Activated CD8-positive, alpha-beta memory T cell treated with anti-CD3 and anti-CD28 coated beads, Interleukin-2, amount 50 U/mL, for 48 hours (primary cell): ENCODE measurements at regions not wholly inside any gene's neighbourhood (a gene's known extent, or its start where the extent isn't known, plus 50 kb on each side); places are given as distances from the start of the nearest gene placed in this dataset.
"Not testable (repeated sequence)": the region's sequence is repeated elsewhere in the genome, so short reads cannot be mapped to it uniquely, and the experiment has no call there.

ENCODE experiments used
- DNase-seq: peaks from one replicate; pipeline ENCODE4 v3.0.0-alpha.2; 2020

DNA sequence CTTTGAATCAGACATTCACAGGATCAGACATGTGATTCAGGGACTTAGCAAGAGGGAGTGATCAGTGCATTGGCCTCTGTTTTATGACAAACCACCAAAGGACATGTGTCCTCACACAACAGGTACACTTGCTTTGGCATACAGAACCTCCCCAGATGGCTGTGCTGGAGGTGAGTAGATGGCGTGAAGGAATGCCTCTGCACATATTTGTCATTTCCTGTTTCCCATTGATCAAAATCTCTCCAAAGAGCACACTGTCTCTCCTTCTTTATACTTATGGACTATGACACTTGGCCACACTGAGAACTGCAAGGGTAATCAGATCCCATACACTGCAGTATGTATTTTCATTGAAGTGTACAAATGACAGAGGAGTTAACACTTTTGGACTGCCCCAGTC, 927.6 kb downstream of the TSN start:
- DNase-seq, result no peak

DNA sequence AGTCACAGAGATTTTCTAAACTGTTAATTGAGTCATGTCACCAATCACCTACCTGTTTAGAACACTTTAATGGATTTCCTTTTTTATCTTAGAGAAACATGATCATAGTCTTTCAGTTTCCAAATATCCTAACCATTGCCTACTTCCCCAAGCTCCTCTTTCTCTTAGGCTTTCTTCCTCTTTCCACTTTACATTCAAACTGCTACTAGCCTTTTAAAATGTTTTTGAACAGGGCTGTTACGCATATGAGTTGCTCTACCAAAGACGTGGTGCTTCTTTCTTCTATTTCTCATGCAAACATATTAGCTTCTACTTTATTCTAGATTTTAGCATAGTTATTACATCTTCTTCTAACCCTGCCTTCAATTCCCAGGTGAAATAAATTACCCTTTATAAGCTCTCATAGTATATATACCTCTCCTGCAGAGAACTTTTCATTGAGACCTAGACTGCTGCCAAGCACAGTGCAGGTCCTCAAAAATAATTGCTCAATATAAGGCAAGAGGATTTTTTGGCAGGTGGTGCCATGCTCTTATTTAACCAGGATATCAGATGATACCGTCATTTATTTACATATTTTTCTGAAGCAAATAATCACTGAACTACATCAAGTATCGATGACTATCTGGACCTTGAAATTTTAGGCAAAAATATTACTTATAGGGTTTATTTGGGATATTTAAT, 937.1 kb downstream of the TSN start:
- no peak for DNase-seq

DNA sequence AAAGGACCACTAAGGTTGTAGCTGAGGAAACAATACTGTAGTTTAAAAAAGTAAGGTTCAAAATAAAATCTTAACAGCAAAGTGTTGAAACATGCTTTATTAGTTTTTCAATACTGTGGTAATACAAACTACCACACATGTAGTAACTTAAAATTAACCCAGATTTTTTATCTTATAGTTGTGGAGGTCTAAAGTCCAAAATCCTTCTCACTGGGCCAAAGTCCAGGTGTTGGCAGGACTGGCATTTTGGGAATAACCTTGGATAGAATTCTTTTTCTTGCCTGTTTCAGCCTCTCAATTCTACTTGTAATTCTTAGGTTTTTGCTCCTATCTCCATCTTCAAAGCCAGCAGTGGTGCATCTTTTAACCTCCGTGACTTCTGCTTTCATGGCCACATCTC, 942.0 kb downstream of the TSN start:
- no peak for DNase-seq

DNA sequence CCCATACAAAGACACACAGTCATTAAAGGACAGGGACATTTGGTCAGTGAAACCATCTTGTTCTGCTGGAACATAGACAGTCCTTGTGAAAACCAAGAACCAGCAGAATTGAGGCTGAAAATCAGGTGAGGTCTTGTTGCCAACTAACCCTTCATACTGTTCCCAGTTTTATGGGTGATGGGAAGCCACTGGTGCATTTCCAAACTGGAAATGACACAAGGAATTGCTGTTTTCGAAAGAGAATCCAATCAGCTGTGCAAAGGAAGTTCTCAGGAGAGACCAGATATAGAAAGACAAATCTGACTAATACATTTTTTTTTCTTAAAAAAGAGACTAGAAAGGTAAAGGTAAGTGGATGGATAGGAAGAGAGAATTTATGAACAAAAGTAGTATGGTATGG, 948.2 kb downstream of the TSN start:
- DNase-seq, result no peak

DNA sequence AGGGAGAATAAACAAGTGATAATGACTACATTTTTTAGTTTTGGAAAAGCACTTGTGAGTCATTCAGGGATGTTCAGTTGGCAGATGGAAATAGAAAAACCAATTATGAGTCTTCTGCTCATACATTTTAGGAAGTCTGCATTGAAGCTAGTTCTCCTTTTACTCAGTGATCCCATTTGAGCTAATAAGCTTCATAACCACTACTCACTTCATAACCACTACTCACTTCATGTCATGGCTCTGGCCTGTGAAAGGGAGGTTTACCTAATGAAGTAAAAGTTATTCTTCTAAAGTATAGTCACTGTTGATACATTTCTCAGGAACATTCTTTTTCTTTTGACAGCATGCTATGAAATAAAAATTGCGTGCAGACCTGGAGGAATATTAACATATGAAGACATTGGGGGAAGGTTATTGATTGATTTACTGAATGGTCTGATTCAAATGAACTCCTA, 948.7 kb downstream of the TSN start:
- DNase-seq, result no peak

DNA sequence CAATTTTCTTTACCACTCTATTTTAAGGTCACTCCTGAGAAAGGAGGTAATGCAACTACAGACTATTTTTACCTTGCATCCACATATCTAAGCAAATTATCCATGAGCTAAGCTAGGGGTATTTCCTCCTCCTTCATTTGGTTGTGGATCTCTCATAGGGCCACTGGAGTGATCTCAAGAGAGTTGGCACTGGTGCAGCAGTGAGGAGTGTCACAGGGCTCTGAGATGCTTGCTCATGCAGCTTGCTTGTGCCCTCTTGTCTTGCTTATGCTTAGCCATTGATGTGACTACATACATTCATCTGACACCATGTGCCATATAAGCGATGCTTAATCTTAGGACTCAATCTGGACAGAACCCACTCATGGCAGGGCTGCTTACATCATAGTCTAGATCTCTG, 950.3 kb downstream of the TSN start:
- no peak for DNase-seq

DNA sequence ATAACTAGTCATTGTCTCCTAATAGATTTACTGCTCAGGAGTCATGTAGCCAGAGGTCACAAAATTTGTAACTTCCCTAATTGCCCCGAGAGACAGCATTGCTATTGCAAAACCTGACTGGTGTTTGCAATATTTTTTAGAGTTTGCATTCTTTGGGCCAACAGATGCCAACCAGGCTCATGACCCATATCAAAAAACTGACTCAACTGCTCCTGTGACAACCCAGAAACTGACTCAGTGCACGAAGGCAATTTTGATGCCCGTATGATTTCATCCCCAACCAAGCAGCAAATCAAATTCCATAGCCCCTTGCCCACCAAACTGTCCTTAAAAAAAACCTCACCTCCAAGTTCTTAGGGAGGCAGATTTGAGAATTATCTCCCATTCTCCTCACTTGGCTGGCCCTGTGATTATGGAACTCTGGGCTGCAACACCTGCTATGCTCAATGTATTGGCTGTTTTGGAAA, 951.3 kb downstream of the TSN start:
- no peak for DNase-seq

DNA sequence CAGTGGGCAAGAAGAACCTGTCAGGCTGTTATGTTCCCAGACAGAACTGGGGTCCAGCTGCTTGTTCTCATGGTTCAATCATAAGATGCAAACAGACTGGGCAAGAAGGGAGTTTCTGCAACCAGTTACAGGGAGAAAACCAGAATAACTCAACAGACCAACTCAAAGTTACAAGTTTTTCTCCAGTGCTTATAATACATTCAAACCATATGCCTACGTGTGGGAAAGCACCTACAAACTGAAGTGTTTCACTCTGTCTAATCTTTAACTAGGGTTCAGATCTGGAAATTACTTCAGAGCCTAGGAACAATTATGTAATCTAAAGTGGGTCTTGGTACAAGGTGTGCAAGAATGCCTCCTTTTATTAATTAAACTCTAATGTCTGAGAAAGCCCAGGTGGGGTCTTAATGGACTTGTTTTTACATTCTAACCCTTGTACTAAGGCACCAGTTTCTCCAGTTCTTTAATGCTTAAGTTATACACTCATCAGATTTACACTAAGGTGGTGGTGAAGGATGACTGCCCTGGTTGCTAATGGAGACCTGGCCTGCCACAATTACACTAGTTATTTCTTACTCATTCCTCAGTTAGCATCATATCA, 951.9 kb downstream of the TSN start:
- no peak for DNase-seq

DNA sequence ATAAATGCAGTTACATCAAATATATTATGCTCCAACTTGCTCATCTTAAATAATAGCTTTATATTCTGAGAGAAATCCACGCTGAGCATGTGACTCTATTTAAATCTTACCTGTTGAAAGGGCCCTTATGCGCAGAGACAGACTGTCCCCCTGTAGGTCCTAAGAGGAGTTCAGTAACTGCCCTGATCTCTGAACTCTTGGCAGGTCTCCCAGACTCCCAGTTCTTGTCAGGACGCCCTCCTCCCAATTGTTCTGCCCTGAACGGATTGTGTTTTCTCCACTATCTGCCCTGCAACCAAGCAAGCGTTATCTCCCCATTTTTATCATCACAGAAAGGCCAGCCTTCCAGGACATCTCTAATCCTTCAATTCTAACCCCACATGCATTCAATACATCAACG, 954.6 kb downstream of the TSN start:
- DNase-seq, result no peak

DNA sequence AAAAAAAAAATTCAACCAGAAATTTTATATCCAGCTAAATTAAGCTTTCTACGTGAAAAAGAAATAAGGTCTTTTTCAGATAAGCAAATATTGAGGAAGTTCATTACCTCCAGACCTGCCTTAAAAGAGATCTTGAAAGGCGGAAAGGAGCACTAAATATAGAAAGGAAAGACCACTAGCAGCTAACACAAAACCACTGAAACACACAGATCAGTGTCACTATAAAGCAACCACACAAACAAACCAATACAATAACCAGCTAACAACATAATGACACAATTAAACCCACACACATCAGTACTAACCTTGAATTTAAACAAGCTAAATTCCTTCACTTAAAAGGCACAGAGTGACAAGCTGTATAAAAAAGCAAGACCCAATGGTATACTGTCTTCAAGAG, 958.3 kb downstream of the TSN start:
- DNase-seq, result no peak

DNA sequence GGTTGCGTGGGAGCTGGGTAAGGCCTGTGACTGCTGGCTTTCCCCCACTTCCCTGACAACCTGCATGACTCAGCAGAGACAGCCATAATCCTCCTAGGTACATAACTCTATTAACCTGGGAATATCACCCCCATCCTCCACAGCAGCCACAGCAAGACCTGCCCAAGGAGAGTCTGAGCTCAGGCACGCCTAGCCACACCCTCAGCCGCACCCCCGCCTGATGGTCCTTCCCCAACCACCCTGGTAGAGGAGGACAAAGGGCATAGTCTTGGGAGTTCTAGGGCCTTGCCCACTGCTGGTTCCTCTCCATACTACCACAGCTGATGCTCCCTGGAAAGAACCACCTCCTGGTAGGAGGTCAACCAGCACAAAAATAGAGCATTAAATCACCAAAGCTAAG, 965.4 kb downstream of the TSN start:
- DNase-seq, result not testable (repeated sequence)

DNA sequence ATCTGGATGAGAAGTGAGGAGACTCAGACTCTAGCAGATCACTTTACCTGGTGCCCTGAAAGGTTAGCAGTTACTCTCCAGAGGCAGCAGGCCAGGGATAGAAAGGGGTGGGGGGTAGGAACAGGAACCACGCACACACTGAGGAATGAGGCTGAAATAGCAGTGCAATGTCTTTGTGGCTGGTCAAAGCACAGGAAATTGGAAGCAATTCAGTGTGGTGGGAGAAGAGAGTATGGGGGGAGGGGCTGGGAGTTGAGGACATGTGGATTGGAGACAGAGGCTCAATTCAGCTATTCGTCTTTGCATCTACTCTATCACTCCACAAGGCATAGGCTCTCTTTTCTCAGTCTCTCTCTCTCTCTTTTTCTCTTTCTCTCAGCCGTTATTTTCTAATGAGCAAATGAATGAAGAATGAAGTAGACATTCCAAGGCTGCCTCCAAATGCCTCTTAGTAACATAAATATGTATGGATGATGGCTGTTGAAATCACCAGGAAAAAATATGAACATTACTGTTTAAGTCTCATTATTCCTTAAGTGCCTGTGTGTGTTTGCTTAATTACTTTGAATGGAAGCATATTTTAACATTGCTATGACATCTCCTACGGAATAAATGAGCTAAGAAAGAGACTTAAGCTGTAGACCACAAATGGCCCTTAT, 979.4 kb downstream of the TSN start:
- no peak for DNase-seq

DNA sequence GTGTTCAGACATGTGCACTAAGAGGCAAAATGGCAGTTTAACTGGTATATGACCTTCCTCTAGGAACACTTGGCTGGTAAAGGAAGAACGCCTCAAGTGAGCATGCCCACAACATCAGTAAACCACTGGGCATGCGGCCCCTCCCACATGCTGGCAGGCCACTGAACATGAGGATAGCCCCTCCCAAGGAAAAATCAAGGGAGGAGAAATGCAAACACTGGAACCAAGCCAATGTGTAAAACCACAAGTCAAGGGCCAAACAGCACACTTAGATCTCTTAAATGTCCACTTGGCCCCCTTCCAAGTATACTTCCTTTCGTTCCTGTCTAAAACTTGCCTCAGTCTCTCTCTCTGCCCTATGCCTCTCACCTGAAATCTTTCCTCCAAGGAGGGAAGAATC, 980.8 kb downstream of the TSN start:
- no peak for DNase-seq

DNA sequence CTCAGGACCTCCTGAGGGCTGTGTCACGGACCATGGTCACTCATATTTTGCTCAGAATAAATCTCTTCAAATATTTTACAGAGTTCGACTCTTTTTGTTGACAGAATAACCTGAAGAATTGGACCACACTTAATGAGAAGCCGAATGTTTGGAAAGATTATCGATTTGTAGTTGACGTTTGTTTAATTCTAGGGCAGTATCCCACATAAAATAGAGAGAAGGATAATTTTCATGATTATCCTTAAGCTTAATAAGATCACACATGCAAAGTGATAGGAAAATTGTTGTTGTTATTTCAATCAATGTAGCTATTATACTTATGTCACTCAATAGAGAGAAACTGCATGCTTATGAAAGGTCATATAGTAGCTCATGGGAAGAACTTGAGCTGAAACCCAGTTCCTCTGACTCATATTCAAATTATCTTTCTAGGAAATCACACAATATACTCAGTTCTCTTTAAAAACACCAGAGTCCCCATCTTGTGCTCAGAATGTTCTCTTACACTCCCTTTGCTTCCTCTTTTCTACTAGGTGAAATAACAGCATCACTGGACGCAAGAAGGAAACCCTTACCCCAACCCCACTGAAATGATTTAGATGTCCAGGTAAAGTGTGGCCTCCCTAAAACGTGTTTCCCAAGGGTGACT, 982.1 kb downstream of the TSN start:
- DNase-seq, result no peak

DNA sequence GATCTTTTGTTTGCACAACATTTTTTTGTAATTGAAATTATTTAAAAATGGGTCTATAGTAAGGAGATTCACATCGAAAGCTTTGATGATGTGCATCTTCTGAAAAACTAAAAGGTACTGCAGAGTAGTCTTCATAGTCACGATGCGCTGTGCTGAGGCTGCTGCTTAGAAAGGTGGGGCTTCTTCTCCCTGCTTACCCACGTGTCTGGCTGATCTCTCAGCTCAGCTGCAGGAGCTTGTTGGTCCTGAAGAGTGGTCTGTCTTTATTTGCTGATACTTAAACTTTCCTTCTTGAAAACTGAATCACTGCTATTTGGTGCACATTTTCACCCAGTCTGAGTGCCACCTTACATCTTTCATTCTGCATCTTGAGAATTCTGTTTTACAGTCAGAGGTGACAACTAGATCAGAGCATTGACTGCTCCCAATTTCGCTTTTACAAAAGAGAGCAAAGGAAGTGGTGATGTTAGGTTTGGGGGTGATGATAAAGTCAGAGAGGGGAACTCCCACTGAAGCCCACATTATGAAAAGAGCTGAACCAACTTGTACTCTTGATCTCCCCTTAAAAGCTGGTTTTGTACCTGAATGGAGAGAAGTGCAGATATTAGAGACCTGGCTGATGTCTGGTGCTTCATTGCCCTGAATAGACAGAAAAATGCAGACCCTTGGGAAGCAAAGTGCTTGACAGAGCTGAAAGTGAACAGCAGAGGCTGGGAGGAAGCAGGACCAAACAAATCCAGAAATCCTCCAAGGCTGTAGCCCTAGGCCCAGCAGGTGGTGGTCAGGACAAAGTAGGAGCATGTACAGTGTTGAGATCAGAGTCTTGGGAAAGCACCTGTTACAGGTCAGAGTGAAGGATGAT, 984.5 kb downstream of the TSN start:
- DNase-seq, result no peak

DNA sequence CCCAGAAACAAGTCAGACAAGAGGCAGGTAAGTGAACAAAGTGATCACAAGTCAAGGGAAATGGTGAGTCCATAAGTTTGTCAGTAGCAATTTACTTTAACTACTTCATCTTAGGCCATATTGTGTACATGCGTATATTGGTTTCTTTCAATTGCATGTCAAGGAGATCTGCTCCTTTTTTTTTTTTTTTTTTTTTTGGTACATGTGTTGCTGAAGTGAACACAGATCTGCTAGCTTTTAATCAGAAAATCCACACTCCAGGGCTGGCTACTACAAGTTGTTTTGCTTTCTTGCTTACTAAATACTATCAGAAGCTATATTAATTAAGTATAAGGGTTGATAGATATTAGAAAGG, 985.1 kb downstream of the TSN start:
- no peak for DNase-seq

DNA sequence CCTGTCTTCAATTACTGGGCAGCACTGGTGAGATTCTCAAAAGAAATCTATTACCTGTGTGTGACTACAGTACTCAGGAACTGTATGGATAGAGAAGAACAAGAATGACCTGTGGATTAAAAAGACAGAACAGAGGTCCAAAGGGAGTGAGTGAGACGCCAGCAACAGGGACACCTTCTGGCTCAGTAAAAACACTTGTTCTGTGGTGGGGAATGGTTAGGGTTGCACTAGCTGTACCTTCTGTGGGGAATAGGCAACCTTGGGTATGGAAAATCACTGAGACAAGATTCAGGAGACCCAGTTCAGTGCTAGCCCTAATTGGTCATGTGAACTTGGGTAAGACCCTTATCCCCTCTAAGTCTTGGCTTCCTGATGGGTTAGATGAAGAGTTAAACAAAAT, 986.0 kb downstream of the TSN start:
- no peak for DNase-seq

DNA sequence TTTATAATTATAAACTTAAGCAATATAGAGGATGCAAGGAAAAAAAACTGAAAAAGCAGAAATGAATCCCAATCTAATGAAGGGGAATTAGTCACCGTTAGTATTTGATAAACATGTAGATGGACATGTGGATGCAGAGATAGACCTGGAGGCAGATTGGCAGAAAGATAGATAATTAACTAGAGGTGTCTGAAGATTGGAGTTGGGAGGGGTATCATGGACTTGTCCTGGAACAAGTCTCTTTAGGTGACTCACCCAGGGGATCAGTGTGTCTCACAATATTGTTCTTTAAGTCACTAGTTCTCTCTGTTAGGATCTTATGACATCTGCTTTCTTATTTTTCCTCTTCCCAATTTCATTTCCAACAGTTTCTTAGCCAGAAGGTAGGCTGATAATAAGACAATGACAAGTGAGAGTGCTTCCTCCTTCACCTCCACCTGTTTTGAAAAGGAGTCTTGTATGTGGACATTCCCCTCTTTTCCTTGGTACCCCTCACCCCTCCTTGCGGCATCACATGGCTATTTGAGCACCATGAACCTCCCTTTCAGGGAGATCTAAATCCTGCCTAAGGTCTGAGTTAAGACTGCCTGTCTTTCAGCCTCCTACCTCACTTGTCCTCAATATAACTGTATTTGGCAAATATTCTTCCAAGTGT, 987.7 kb downstream of the TSN start:
- no peak for DNase-seq

DNA sequence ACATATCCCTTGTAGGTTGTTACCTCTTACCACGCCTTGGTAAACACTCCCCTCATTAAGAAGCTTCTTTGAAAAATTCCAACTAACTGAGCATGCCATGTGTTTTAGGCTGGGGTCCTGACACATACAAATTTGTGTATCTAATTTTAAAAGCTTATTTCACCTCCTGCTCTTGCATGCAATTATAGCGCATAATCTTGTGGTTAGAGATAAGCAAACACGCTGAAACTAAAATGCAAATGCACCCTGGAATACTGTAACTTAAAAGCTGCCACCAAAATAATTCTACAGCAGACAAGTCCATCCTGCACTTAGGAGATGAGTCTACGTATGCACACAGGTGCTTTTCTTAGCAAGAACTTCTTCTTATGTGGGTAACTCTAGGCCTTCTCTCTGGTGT, 990.2 kb downstream of the TSN start:
- DNase-seq, result no peak

DNA sequence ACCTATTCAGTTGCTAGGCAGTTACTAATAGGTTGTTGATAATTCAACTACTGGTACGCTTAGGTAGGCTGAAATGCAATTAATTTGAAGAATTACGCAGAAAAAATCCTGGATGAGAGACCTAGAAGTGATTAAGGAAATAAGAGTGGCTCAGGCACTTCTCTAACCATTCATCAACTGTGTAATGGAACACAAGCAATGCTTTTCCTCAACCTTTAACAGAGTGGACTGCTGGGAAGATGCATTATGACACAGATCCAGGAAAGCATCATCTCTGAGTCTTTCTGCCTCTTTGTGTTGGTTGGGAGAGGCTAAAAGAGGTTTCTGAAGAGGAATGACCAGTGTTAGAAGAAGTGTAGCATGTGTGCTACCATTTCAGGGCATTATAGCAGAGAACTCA, 992.2 kb downstream of the TSN start:
- no peak for DNase-seq

DNA sequence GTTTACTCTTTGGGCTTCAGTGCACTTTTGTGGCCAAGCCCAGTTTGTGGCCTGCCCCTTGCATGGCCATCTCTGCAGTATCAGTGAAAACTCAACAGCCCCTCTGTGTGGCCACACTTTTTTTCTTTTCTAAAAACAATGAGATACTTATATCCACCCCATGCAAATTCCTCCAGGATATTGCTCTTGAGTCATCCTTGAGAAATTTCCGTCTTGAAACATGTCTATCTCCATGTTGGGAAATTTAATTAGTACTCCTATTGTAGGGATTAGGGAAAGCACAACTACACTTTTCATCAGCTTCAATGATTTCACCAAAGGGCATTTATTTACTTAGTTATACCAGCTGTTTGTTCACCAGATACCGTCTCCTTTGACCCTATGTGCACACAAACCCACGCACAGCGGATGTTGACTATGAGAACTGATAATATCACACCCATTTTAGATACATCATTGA, 993.1 kb downstream of the TSN start:
- DNase-seq, result no peak

DNA sequence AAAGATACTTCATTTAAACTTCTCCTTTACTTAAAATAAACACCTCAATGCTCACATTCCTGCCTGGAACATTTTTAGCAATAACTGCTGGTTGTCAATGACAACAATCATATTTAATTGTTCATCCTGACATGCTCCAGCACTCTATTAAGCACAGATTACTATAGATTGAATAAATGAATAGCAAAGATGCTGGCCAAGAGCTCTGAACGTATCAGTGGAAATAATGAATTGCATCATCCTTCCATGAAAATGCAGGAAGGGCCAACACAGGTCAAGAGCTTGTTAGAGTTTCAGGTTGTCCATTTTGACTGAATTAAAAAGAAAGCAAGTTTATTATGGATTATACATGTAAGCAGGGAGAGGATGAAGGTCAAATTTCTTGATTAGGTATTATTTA, 994.0 kb downstream of the TSN start:
- no peak for DNase-seq
